Neural progenitor cell (in vitro differentiated cells): ENCODE measurements at regions not wholly inside any gene's neighbourhood (a gene's known extent, or its start where the extent isn't known, plus 50 kb on each side); places are given as distances from the start of the nearest gene placed in this dataset.

Experiments
- DNase-seq: peaks from one replicate; pipeline ENCODE4 v3.0.0-alpha.2; 2016; ENCODE audit warnings: low spot score
- H2AFZ ChIP-seq: fragments of 200-600 bp; sonication (generic); replicated peaks from 2 replicates; pipeline ENCODE4 v1.6.1; 2016; ENCODE audit warnings: antibody characterized with exemption
- H3F3A ChIP-seq: fragments of 200-600 bp; sonication (generic); 2 replicates; pipeline ENCODE4 v1.6.1; 2016; ENCODE audit warnings: antibody characterized with exemption, low read depth
- H3K27ac ChIP-seq: fragments of 200-600 bp; sonication (generic); 2 replicates; pipeline ENCODE4 v1.5.1; 2016; ENCODE audit warnings: mild to moderate bottlenecking
- H3K27me3 ChIP-seq: fragments of 200-600 bp; sonication (generic); 2 replicates; pipeline ENCODE4 v1.6.1; 2016; ENCODE audit warnings: mild to moderate bottlenecking, moderate library complexity
- H3K36me3 ChIP-seq: fragments of 200-600 bp; sonication (generic); 2 replicates; pipeline ENCODE4 v1.5.1; 2016
- H3K4me1 ChIP-seq: fragments of 200-600 bp; sonication (generic); 2 replicates; pipeline ENCODE4 v1.6.1; 2016; ENCODE audit warnings: mixed run types
- H3K4me2 ChIP-seq: fragments of 200-600 bp; sonication (generic); 2 replicates; pipeline ENCODE4 v1.6.1; 2016
- H3K4me3 ChIP-seq: fragments of 200-600 bp; sonication (generic); 2 replicates; pipeline ENCODE4 v1.5.1; 2016
- H3K79me2 ChIP-seq: fragments of 200-600 bp; sonication (generic); 2 replicates; pipeline ENCODE4 v1.6.1; 2016; ENCODE audit warnings: low read depth
- H3K9ac ChIP-seq: fragments of 200-600 bp; sonication (generic); 2 replicates; pipeline ENCODE4 v1.6.1; 2016
- H3K9me3 ChIP-seq: fragments of 200-600 bp; sonication (generic); 2 replicates; pipeline ENCODE4 v1.5.1; 2016; ENCODE audit warnings: low read depth
- H4K20me1 ChIP-seq: fragments of 200-600 bp; sonication (generic); 2 replicates; pipeline ENCODE4 v1.6.1; 2016; ENCODE audit warnings: low read depth
- H3K27ac Mint-ChIP-seq: 3 replicates; pipeline ENCODE4 v1.8.0; 2021; ENCODE audit warnings: mixed read lengths
- H3K27me3 Mint-ChIP-seq: 2 replicates; pipeline ENCODE4 v1.8.0; 2022; ENCODE audit warnings: low read depth, mild to moderate bottlenecking, inconsistent platforms, moderate library complexity, mixed read lengths; ENCODE audit not compliant: insufficient read depth
- H3K36me3 Mint-ChIP-seq: 3 replicates; pipeline ENCODE4 v1.8.0; 2021; ENCODE audit warnings: mixed read lengths
- H3K4me1 Mint-ChIP-seq: 3 replicates; pipeline ENCODE4 v1.8.0; 2021; ENCODE audit warnings: mixed read lengths
- H3K4me3 Mint-ChIP-seq: 3 replicates; pipeline ENCODE4 v1.8.0; 2021; ENCODE audit warnings: mild to moderate bottlenecking, moderate library complexity, mixed read lengths
- H3K9me3 Mint-ChIP-seq: 3 replicates; pipeline ENCODE4 v1.8.0; 2020; ENCODE audit warnings: mixed read lengths
- EZH2 ChIP-seq: fragments of 200-600 bp; sonication (generic); IDR thresholded peaks from 2 replicates; pipeline ENCODE4 v1.6.1; 2017; ENCODE audit warnings: antibody characterized with exemption, mild to moderate bottlenecking, moderate library complexity
- EZH2phosphoT487 ChIP-seq: fragments of 200-600 bp; sonication (generic); IDR thresholded peaks from 2 replicates; pipeline ENCODE4 v1.6.1; 2017; ENCODE audit warnings: antibody characterized with exemption
- TF ChIP-seq, protein P1 (sequence below): fragments of 200-600 bp; sonication (generic); IDR thresholded peaks from 2 replicates; pipeline ENCODE4 v1.5.1; 2017; ENCODE audit warnings: antibody characterized with exemption, mild to moderate bottlenecking

DNA sequence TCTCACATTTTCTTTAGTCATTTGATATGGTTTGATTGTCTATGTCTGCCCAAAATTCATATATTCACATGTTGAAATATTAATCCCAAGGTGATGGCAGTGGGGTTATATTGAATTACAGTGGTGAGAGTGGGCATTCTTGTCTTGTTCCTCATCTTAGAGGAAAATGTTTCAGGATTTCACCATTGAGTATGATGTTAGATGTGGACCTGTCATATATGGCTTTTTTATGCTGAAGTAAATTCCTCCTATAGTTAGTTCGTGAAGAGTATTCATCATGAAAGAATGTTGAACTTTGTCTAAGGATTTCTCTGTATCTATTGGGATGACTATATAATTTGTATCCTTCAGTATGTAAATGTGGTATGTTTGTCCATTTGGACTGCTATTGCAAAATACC, 512.3 kb upstream of the EPHA5 start:
- H3K9ac ChIP-seq = no peak overlapping the region
- Mint-ChIP-seq H3K27ac (no peak overlapping the region), H3K27me3 (peaks cover 2% of the 10 kb centered on the region), H3K4me3 (no peak overlapping the region), H3K4me1 (peaks cover 9% of the 10 kb centered on the region), H3K9me3 (peaks cover 2% of the 10 kb centered on the region), H3K36me3 (no peaks in the 10 kb centered on the region)
- TF ChIP-seq EZH2phosphoT487 (no peak), EZH2 (no peak)
- TF ChIP-seq, protein P1, sequence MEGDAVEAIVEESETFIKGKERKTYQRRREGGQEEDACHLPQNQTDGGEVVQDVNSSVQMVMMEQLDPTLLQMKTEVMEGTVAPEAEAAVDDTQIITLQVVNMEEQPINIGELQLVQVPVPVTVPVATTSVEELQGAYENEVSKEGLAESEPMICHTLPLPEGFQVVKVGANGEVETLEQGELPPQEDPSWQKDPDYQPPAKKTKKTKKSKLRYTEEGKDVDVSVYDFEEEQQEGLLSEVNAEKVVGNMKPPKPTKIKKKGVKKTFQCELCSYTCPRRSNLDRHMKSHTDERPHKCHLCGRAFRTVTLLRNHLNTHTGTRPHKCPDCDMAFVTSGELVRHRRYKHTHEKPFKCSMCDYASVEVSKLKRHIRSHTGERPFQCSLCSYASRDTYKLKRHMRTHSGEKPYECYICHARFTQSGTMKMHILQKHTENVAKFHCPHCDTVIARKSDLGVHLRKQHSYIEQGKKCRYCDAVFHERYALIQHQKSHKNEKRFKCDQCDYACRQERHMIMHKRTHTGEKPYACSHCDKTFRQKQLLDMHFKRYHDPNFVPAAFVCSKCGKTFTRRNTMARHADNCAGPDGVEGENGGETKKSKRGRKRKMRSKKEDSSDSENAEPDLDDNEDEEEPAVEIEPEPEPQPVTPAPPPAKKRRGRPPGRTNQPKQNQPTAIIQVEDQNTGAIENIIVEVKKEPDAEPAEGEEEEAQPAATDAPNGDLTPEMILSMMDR = no peak
- H3K4me3 ChIP-seq = no peak overlapping the region
- no peaks in the 10 kb centered on the region for H3K27me3 ChIP-seq
- H3K27ac ChIP-seq = no peak overlapping the region
- no peaks in the 10 kb centered on the region for H3K36me3 ChIP-seq
- DNase-seq = no peak
- no peak overlapping the region for H3K4me2 ChIP-seq
- H2AFZ ChIP-seq = no peak overlapping the region
- no peaks in the 10 kb centered on the region for H3K9me3 ChIP-seq
- no peaks in the 10 kb centered on the region for H3F3A ChIP-seq
- H3K4me1 ChIP-seq = peaks cover 4% of the 10 kb centered on the region
- no peaks in the 10 kb centered on the region for H3K79me2 ChIP-seq
- no peaks in the 10 kb centered on the region for H4K20me1 ChIP-seq

DNA sequence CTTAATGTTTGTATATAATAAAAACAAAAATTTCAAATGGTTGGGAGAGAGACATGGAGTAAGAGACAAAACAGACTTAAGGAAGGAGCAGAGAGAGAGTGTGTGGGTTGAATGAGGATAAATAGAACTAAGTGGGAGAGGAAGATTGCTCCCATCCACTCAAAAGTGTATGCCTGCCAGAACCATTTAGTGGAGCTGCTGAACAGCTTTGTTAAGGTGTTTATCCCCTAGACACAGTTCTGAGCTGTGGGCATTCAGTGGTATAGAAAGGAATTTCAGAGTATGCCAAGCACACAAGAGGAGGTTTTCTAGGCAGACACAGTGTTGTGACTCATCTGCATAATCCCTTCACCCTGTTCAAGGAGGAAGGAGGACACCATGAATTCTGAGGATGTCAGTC, 508.6 kb upstream of the EPHA5 start:
- Histone ChIP-seq H3K27ac (no peak overlapping the region), H3K4me2 (peak overlapping the region; percentile 19), H3K9ac (no peak overlapping the region), H4K20me1 (no peaks in the 10 kb centered on the region), H3F3A (no peaks in the 10 kb centered on the region), H2AFZ (no peak overlapping the region), H3K27me3 (no peaks in the 10 kb centered on the region), H3K36me3 (no peaks in the 10 kb centered on the region), H3K4me1 (peaks cover 4% of the 10 kb centered on the region), H3K4me3 (no peak overlapping the region), H3K9me3 (no peaks in the 10 kb centered on the region), H3K79me2 (no peaks in the 10 kb centered on the region)
- H3K4me3 Mint-ChIP-seq = no peak overlapping the region
- H3K9me3 Mint-ChIP-seq = peaks cover 9% of the 10 kb centered on the region
- H3K27me3 Mint-ChIP-seq = peaks cover 2% of the 10 kb centered on the region
- no peaks in the 10 kb centered on the region for H3K36me3 Mint-ChIP-seq
- no peak overlapping the region for H3K27ac Mint-ChIP-seq
- DNase-seq = peak; percentile 74
- no peak for TF ChIP-seq EZH2phosphoT487
- TF ChIP-seq, protein P1 = no peak
- no peak for TF ChIP-seq EZH2
- H3K4me1 Mint-ChIP-seq = peaks cover 9% of the 10 kb centered on the region

DNA sequence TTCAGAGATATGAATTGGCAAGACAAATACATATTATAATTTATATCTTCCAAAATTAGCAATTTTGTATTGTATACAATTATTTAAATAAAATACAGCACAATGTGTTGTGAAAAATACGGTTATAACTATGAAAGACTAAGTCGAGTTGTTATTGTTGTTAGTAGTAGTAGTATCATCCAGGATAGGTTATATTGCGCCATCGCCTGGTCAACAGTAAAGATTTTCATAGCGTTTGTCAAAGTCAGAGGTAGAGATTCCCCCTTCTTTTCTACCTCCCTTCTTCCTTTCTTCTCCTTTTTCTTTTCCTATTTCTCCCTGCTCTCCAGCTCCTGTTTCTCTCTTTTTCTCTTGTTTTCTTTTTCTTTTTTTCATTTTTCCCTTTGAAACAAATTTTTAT, 499.1 kb upstream of the EPHA5 start:
- H3K4me2 ChIP-seq = no peak overlapping the region
- H4K20me1 ChIP-seq = no peaks in the 10 kb centered on the region
- Mint-ChIP-seq H3K9me3 (peaks cover 5% of the 10 kb centered on the region), H3K36me3 (no peaks in the 10 kb centered on the region), H3K27ac (no peak overlapping the region), H3K4me3 (no peak overlapping the region), H3K27me3 (no peaks in the 10 kb centered on the region), H3K4me1 (no peaks in the 10 kb centered on the region)
- H3K4me3 ChIP-seq = no peak overlapping the region
- H3K4me1 ChIP-seq = no peaks in the 10 kb centered on the region
- TF ChIP-seq EZH2 (no peak), EZH2phosphoT487 (no peak)
- TF ChIP-seq, protein P1 = peak; percentile 68
- H3K9ac ChIP-seq = no peak overlapping the region
- H2AFZ ChIP-seq = no peak overlapping the region
- H3K27me3 ChIP-seq = no peaks in the 10 kb centered on the region
- H3K79me2 ChIP-seq = no peaks in the 10 kb centered on the region
- H3F3A ChIP-seq = no peaks in the 10 kb centered on the region
- H3K27ac ChIP-seq = no peak overlapping the region
- no peaks in the 10 kb centered on the region for H3K9me3 ChIP-seq
- DNase-seq = peak; percentile 51
- H3K36me3 ChIP-seq = no peaks in the 10 kb centered on the region

DNA sequence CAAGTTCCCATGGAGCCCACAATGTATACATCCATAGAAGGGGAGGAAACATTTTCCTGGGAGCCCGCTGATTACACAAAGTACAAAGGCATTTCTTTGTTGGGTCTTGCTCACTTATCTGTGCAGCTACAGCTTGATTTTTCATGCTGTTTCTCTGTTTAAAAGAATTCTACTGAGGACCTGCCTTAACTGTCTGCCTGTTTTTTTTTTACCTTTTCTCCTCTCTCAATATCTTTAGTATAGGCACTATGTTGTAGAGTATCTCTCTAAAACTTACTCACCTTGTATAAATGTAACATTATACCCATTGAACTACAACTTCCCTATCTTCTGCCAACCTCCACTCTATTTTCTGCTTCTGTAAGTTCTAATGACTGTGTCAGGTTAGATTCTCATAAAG, 494.6 kb upstream of the EPHA5 start:
- Histone ChIP-seq H3K4me1 (no peaks in the 10 kb centered on the region), H3K27ac (no peak overlapping the region), H3K79me2 (no peaks in the 10 kb centered on the region), H2AFZ (no peak overlapping the region), H3K4me2 (no peak overlapping the region), H3K27me3 (no peaks in the 10 kb centered on the region), H3F3A (no peaks in the 10 kb centered on the region), H3K4me3 (no peak overlapping the region), H3K36me3 (no peaks in the 10 kb centered on the region), H4K20me1 (no peaks in the 10 kb centered on the region), H3K9ac (no peak overlapping the region), H3K9me3 (no peaks in the 10 kb centered on the region)
- Mint-ChIP-seq H3K4me1 (no peaks in the 10 kb centered on the region), H3K27ac (no peak overlapping the region), H3K36me3 (no peaks in the 10 kb centered on the region), H3K4me3 (no peak overlapping the region), H3K27me3 (no peaks in the 10 kb centered on the region), H3K9me3 (peaks cover 5% of the 10 kb centered on the region)
- TF ChIP-seq, protein P1 = no peak
- TF ChIP-seq EZH2phosphoT487 = no peak
- TF ChIP-seq EZH2 = no peak
- no peak for DNase-seq
